ENCODE measurements at regions not wholly inside any gene's neighbourhood (a gene's known extent, or its start where the extent isn't known, plus 50 kb on each side); places are given as distances from the start of the nearest gene placed in this dataset.

DNA sequence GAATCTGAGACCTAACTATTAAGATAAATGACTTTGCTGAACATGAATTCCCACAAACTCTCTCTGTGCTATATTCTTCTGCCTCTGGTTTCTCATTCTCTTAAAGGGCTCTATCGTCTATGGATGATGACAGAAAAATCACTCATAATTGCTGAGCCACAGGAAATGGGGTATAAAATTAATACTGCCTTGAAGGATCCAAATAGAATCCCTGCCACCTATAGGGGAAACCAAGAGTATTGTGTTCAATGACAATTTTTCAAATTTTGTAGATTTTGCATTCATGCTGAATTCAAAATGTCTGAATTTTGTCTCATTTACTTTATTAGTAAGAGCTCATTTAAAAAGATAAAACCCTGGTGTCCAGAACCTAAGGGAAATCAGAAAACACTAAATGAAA is 235.8 kb downstream of the RBM43 start:
- Histone ChIP-seq H3K27me3 (replicated peaks; ENCODE audit: control insufficient read depth, insufficient read depth, low read length) (no peaks in the 10 kb centered on the region), H3K36me3 (ENCODE audit: control insufficient read depth, insufficient read depth, low read length) (no peaks in the 10 kb centered on the region), H3K4me3 (replicated peaks; ENCODE audit: low read depth, low read length) (no peak overlapping the region)
- DNase-seq (ENCODE audit: extremely low read depth, insufficient read length): no peak
- TF ChIP-seq, protein P1, sequence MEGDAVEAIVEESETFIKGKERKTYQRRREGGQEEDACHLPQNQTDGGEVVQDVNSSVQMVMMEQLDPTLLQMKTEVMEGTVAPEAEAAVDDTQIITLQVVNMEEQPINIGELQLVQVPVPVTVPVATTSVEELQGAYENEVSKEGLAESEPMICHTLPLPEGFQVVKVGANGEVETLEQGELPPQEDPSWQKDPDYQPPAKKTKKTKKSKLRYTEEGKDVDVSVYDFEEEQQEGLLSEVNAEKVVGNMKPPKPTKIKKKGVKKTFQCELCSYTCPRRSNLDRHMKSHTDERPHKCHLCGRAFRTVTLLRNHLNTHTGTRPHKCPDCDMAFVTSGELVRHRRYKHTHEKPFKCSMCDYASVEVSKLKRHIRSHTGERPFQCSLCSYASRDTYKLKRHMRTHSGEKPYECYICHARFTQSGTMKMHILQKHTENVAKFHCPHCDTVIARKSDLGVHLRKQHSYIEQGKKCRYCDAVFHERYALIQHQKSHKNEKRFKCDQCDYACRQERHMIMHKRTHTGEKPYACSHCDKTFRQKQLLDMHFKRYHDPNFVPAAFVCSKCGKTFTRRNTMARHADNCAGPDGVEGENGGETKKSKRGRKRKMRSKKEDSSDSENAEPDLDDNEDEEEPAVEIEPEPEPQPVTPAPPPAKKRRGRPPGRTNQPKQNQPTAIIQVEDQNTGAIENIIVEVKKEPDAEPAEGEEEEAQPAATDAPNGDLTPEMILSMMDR (IDR thresholded peaks at IDR 0.05; ENCODE audit: insufficient read depth, low read length, poor library complexity, severe bottlenecking): no peak

DNA sequence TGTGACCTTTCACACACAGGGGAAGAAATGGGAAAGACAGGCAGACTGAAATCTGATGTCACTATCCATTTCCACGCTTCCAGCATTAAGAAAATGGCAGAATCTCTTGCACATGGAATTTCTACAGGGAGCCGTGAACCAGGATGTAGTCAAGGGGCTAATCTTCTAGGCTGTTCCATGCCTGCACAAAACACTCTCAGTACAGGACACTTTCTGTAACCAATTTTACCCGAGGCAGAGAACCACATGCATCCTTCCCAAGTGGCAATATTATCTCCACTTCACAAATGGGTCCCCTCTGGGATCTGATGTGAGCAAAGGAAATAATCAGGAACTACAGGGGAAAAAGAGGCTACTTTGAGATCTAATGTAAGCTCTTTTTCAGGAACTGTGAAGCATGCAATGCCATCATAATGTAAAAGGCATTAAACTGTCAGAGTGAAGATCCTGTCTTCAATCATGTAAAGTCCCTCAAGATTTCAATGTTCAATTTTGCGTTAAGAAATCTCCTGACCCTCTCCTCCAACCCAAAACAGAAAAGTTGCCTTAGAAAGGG is 236.9 kb downstream of the RBM43 start:
- no peaks in the 10 kb centered on the region for H3K36me3 ChIP-seq (ENCODE audit: control insufficient read depth, insufficient read depth, low read length)
- DNase-seq (ENCODE audit: extremely low read depth, insufficient read length): no peak
- no peaks in the 10 kb centered on the region for H3K27me3 ChIP-seq (replicated peaks; ENCODE audit: control insufficient read depth, insufficient read depth, low read length)
- TF ChIP-seq, protein P1 (IDR thresholded peaks at IDR 0.05; ENCODE audit: insufficient read depth, low read length, poor library complexity, severe bottlenecking): no peak
- H3K4me3 ChIP-seq (replicated peaks; ENCODE audit: low read depth, low read length): no peak overlapping the region

DNA sequence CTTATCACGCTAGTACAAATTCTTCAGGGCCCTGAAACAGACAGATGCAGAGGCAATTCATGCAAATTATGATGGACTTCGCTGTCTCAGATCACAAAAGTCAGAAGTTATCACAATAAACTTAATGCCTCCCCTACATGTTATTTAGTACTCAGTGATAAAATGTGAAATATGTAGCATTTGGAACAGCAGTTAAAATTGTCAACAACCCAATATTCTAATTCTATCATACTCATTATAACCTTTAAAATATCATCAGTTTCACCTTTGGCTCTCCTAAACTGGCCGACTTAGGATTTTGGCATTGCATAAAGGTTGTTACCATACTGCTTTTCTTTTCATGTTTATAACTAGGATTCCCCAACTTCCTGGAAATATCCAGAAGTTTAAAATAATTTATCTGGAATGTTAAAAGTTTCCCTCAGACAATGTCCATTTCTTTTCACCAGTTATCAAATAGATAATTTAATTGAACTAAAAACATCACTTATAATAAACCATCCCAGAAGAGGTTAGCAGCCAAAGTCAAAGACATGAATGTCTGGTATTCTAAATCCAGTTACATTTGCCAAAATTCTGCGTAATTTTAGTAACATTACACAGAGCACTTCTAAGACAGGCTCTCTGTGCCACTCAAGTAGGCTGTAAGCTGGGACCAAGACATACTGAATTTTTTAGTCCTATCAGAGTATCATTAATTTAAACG is 239.8 kb downstream of the RBM43 start:
- DNase-seq (ENCODE audit: extremely low read depth, insufficient read length): no peak
- H3K4me3 ChIP-seq (replicated peaks; ENCODE audit: low read depth, low read length): no peak overlapping the region

DNA sequence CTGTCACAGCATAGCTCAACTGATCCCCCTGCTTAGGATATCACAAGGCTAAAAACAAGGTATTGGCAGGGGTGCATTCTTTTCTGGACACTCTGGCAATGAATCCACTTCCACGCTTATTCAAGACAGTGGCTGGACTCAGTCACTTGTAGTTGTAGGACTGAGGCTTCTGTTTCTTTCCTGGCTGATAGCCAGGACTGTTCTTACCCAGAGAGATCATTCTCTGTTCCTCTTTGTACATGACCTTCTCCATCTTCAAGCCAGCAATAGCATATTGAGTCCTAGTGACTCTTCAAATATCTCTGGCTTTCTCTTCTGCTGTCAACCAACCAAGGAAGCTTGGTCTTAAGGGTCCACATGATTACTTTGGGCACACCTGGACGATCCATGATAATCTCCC is 241.3 kb downstream of the RBM43 start:
- H3K36me3 ChIP-seq (ENCODE audit: control insufficient read depth, insufficient read depth, low read length): no peaks in the 10 kb centered on the region
- DNase-seq (ENCODE audit: extremely low read depth, insufficient read length): no peak

More for the DNA sequence above, 239.8 kb downstream of the RBM43 start:
- TF ChIP-seq, protein P1 (IDR thresholded peaks at IDR 0.05; ENCODE audit: insufficient read depth, low read length, poor library complexity, severe bottlenecking): no peak
- Histone ChIP-seq H3K27me3 (replicated peaks; ENCODE audit: control insufficient read depth, insufficient read depth, low read length) (no peaks in the 10 kb centered on the region; the same call in 1 of the 2 replicates), H3K36me3 (ENCODE audit: control insufficient read depth, insufficient read depth, low read length) (no peaks in the 10 kb centered on the region)

DNA sequence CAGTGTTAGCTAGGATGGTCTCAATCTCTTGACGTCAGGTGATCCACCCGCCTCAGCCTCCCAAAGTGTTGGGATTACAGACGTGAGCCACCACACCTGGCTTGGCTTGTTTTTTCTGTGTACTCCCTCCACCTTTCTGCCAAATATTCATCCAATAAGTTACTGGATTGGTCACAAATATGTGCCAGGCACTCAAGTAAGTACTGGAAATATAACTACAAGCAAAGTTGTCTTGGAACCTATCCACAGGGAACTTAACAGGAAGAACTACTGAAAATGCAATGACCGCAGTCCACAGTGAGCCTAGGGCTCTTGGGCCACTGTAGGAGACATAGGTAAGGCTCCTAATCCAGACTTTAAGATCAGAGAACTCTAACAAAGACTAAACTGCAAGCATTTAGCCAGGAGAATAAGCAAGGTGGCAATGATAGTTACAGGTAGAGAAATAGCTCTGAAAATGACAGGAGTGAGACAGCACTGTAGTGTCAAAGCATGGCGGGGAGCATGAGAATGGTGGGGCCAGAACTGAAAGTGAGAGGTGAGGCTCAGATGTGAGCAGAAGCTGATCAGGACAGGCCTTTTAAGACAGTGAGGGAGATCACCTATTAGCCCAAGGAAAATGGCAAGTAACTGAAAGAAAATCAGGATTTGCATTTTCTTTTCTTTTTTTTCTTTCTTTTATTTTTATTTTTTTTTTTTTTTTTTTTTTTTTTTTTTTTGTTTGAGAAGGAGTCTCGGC is 252.1 kb downstream of the RBM43 start:
- Histone ChIP-seq H3K36me3 (ENCODE audit: control insufficient read depth, insufficient read depth, low read length) (no peaks in the 10 kb centered on the region), H3K4me3 (replicated peaks; ENCODE audit: low read depth, low read length) (no peak overlapping the region), H3K27me3 (replicated peaks; ENCODE audit: control insufficient read depth, insufficient read depth, low read length) (0 out of 2 replicates have a peak, but pooled peaks cover 2% of the 10 kb centered on the region)
- TF ChIP-seq, protein P1 (IDR thresholded peaks at IDR 0.05; ENCODE audit: insufficient read depth, low read length, poor library complexity, severe bottlenecking): no peak
- no peak for DNase-seq (ENCODE audit: extremely low read depth, insufficient read length)

More for the DNA sequence above, 241.3 kb downstream of the RBM43 start:
- H3K4me3 ChIP-seq (replicated peaks; ENCODE audit: low read depth, low read length): no peak overlapping the region
- no peaks in the 10 kb centered on the region; the same call in 1 of the 2 replicates for H3K27me3 ChIP-seq (replicated peaks; ENCODE audit: control insufficient read depth, insufficient read depth, low read length)
- TF ChIP-seq, protein P1 (IDR thresholded peaks at IDR 0.05; ENCODE audit: insufficient read depth, low read length, poor library complexity, severe bottlenecking): no peak

Measured in GM06990 (cell line).